Heart right ventricle (tissue), 16 donors: ENCODE measurements at regions not wholly inside any gene's neighbourhood (a gene's known extent, or its start where the extent isn't known, plus 50 kb on each side); places are given as distances from the start of the nearest gene placed in this dataset.

ENCODE experiments used
- ATAC-seq, 8 donors: fragments of 200-7000 bp; cut with Tn5 transposase; one replicate each; pipeline ENCODE4 v1.9.1; 2020; ENCODE audit warnings: mild to moderate bottlenecking in 8 of 8, moderate library complexity in 8 of 8, moderate number of reproducible peaks in 1 of 8
- DNase-seq, 2 donors: peaks; one replicate each; pipeline ENCODE4 v3.0.0-alpha.2; 2020
- H3K27ac ChIP-seq, 10 donors: fragments of 200-600 bp; sonication (generic) in 2 of 10; one replicate each; pipeline versions ENCODE4 v1.5.0 to v1.8.0; 2020 to 2022; ENCODE audit warnings: mild to moderate bottlenecking in 3 of 10
- H3K27me3 ChIP-seq, 7 donors: fragments of 200-600 bp; one replicate each; pipeline ENCODE4 v1.8.0; 2021 to 2022; ENCODE audit warnings: mild to moderate bottlenecking in 2 of 7
- H3K36me3 ChIP-seq, 9 donors: fragments of 200-600 bp; sonication (generic) in 1 of 9; one replicate each; pipeline versions ENCODE4 v1.5.0 to v1.8.0; 2020 to 2022; ENCODE audit warnings: mild to moderate bottlenecking in 2 of 9
- H3K4me1 ChIP-seq, 9 donors: fragments of 200-600 bp; sonication (generic) in 1 of 9; one replicate each; pipeline versions ENCODE4 v1.5.0 to v1.8.0; 2020 to 2022; ENCODE audit warnings: mild to moderate bottlenecking in 4 of 9
- H3K4me3 ChIP-seq, 10 donors: fragments of 200-600 bp; sonication (generic) in 2 of 10; one replicate each; pipeline versions ENCODE4 v1.5.0 to v1.8.0; 2020 to 2022; ENCODE audit warnings: mild to moderate bottlenecking in 7 of 10, moderate library complexity in 2 of 10
- H3K9me3 ChIP-seq, 11 donors: fragments of 200-600 bp in 10 of 11; sonication (generic) in 2 of 11; one replicate each; pipeline versions ENCODE4 v1.5.0 to v1.8.0; 2013 to 2022; ENCODE audit warnings: mild to moderate bottlenecking in 2 of 11, control low read depth in 1 of 11, moderate library complexity in 1 of 11
- CTCF ChIP-seq, 9 donors: fragments of 200-600 bp; sonication (generic) in 2 of 9; IDR thresholded peaks; one replicate each; pipeline versions ENCODE4 v1.5.0 to v1.8.0; 2021 to 2022; ENCODE audit warnings: antibody characterized with exemption in 9 of 9, mild to moderate bottlenecking in 5 of 9, moderate library complexity in 1 of 9
- WGBS, 2 donors: extraction: QIAGEN DNeasy Blood & Tissue Kit; methylation state at CpG; one replicate each; pipeline ENCODE4 v1.1.7; 2013; ENCODE audit warnings: inconsistent platforms in 1 of 2; 5-methylcytosine and 5-hydroxymethylcytosine counted together
- intact Hi-C, 10 donors: fragments of 100-400 bp; cut with DNase I; formaldehyde crosslinking; loops; one replicate each; pipeline versions ENCODE4 v1.11.1 to v1.14.2; 2022
- donor health status: Arrhythmogenic right ventricular cardiomyopathy.
- donor health status: ischemic (EF 13 %, LVEDD 7.1; RV severe dilation, severe dysfunction).
- donor health status: healthy with polysubstance abuse.
- donor health status: DM: no; HTN: yes; CAD: no.
- donor health status: DM: no; HTN: no; CAD: no.
- donor health status: ischemic (EF 25% LVEDD 6.9; RV normal size, moderate dysfunction).
- donor health status: ischemic (EF 25% LVEDD 5.7; RV mildly dilated, moderate dysfunction).
- donor health status: healthy.
- donor health status: DM: yes; HTN: yes; CAD: no.
- donor health status: Ischemic cardiomyopathy.
- donor health status: ischemic (EF 35%, LVEDD 5.7; RV mildly dilated, moderate dysfunction).
- donor health status: nonischemic (EF 11% LVEDD 7.7; RV severe dilation, severe dysfunction).
- donor health status: DM: yes; HTN: yes; CAD: no.
- donor health status: PGD.
- donor health status: ischemic (EF 29% LVEDD 5.4; RV normal size, mild dysfunction).
- donor health status: nonischemic (EF 23%, LVEDD 6.1; RV moderate dilation, normal function).

GRCh38 chr3:13711911-13712650 is 163.2 kb downstream of the FBLN2 start:
- DNase-seq = peak in 1 of 2 donors; percentile 1
- ATAC-seq = no peak
- H3K27ac ChIP-seq = no peak overlapping the region
- intact Hi-C loops = no loop called here
- no peaks in the 10 kb centered on the region for H3K4me1 ChIP-seq
- peaks cover 0 to 24% (median 0%) of the 10 kb centered on the region in 11 donors for H3K9me3 ChIP-seq
- no peak overlapping the region for H3K4me3 ChIP-seq
- 61 to 62% methylated on average over 9 of the region's 9 CpGs for WGBS, 2 donors
- TF ChIP-seq CTCF (IDR thresholded peaks at IDR 0.05) = no peak
- H3K27me3 ChIP-seq = peaks cover 0 to 5% (median 0%) of the 10 kb centered on the region in 7 donors
- H3K36me3 ChIP-seq = no peaks in the 10 kb centered on the region

GRCh38 chr3:13710251-13710650 is 161.3 kb downstream of the FBLN2 start:
- H3K4me1 ChIP-seq = no peaks in the 10 kb centered on the region
- peaks cover 0 to 26% (median 0%) of the 10 kb centered on the region in 11 donors for H3K9me3 ChIP-seq
- peaks cover 0 to 11% (median 5%) of the 10 kb centered on the region in 7 donors for H3K27me3 ChIP-seq
- no peak for DNase-seq
- 49 to 56% methylated on average over 3 of the region's 3 CpGs for WGBS, 2 donors
- no peak for TF ChIP-seq CTCF (IDR thresholded peaks at IDR 0.05)
- no peak overlapping the region for H3K27ac ChIP-seq
- no peak for ATAC-seq
- no peaks in the 10 kb centered on the region for H3K36me3 ChIP-seq
- intact Hi-C loops = no loop called here
- no peak overlapping the region for H3K4me3 ChIP-seq

- ATAC-seq (no peak), DNase-seq (peak in 1 of 2 donors; percentile 1)
- H3K4me3 ChIP-seq = no peak overlapping the region
- intact Hi-C loops = no loop called here
- H3K27me3 ChIP-seq = peaks cover 0 to 11% (median 5%) of the 10 kb centered on the region in 7 donors
- peaks cover 0 to 26% (median 0%) of the 10 kb centered on the region in 11 donors for H3K9me3 ChIP-seq
- no peak overlapping the region for H3K27ac ChIP-seq
- H3K4me1 ChIP-seq = no peaks in the 10 kb centered on the region
- 91 to 95% methylated on average over 1 of the region's 1 CpG for WGBS, 2 donors
- H3K36me3 ChIP-seq = no peaks in the 10 kb centered on the region
- no peak for TF ChIP-seq CTCF (IDR thresholded peaks at IDR 0.05)
These were observed 160.8 kb downstream of the FBLN2 start for GRCh38 chr3:13709706-13710105.

GRCh38 chr3:13708871-13709595 is 160.1 kb downstream of the FBLN2 start:
- H3K9me3 ChIP-seq = peaks cover 0 to 26% (median 0%) of the 10 kb centered on the region in 11 donors
- ATAC-seq = no peak
- no peak overlapping the region for H3K27ac ChIP-seq
- DNase-seq = peak in 1 of 2 donors; percentile 1
- H3K36me3 ChIP-seq = no peaks in the 10 kb centered on the region
- TF ChIP-seq CTCF (IDR thresholded peaks at IDR 0.05) = no peak
- no peak overlapping the region for H3K4me3 ChIP-seq
- peaks cover 0 to 11% (median 5%) of the 10 kb centered on the region in 7 donors for H3K27me3 ChIP-seq
- 69 to 74% methylated on average over 6 of the region's 6 CpGs for WGBS, 2 donors
- intact Hi-C loops = no loop called here
- no peaks in the 10 kb centered on the region for H3K4me1 ChIP-seq
